CD4-positive, alpha-beta T cell treated with Interleukin-6 at 100 ng/mL for 8 hours (primary cell): ENCODE measurements at regions not wholly inside any gene's neighbourhood (a gene's known extent, or its start where the extent isn't known, plus 50 kb on each side); places are given as distances from the start of the nearest gene placed in this dataset.
"Not testable (repeated sequence)": the region's sequence is repeated elsewhere in the genome, so short reads cannot be mapped to it uniquely, and the experiment has no call there.

Source experiments
- DNase-seq: peaks from one replicate; pipeline ENCODE4 v3.0.0-alpha.2; 2020; ENCODE audit warnings: mixed read lengths, low spot score

DNA sequence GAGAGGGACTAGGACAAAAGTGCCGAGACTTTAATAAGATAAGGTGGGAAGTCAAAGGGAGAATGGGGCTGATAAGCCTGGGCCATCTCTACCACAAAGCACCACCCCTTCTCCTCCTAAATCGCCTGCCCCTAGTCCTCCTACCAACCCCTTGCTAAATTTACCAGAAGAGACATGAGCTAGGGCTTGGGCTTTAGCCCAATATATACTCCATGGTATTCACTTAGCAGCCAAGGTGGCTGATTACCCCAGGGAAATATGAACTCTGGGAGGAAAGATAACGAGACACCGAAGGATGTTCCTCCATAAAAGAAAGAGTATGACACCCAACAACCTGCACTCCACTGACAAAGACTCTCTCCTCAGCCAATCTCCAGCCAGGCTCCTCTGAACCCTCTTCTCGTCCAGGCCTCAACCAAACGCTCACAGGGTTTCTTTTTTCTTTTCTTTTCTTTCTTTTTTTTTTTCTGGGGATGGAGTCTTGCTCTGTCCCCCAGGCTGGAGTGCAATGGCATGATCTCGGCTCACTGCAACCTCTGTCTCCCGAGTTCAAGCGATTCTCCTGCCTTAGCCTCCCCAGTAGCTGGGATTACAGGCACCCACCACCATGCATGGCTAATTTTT lies 610.2 kb downstream of the UQCRFS1 start:
- DNase-seq = no peak

DNA sequence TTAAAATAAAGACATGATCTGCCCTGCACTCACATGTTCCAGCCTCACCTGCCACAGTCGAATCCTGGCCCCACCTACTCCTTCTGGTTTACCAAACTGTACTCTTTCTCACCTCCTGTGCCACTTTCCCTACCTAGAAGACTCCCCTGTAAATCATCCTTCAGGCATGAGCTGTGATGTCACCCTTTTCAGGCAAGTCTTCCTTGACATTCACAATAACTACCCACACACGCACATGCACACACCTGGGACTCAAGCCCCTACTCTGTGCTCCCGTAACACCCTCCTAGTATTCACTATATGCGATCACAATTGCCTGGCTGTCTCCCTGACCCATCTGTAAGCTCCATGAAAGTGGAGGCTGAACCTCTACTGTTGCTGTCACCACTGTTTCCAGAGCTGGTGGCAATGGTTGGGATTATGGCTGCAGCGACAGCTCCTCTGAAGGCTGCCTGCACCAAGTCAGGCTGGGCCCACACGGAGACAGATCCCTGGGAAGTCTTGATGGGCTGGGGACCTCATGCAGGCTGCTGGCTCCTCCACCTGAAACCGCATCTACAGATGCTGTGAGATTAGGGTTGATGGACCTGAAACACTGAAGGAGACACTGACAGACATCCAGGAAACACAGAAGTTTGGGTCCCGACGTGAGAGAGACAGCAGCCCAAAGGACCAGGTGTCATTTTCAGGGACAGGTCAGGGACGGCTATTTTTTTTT lies 611.1 kb downstream of the UQCRFS1 start:
- DNase-seq = no peak

DNA sequence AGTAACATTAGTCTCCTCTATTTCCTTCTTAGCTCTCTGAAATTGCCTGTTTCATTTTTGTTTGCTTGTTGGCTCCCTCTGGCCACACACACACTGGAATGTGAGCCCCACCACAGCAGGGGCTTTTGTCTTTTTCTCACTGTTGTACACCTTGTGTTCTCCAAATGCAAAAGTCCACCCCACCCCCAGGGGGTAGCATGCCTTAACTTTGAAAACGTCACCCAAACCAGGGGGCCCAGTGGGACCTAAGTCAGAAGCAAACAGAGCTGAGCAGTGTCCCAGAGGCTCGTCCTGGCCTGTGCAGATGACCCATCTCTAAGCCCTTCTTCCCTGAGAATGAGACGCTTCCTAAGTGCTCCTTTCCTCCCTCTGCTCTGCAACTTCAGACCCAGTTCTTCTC lies 614.1 kb downstream of the UQCRFS1 start:
- DNase-seq = no peak

DNA sequence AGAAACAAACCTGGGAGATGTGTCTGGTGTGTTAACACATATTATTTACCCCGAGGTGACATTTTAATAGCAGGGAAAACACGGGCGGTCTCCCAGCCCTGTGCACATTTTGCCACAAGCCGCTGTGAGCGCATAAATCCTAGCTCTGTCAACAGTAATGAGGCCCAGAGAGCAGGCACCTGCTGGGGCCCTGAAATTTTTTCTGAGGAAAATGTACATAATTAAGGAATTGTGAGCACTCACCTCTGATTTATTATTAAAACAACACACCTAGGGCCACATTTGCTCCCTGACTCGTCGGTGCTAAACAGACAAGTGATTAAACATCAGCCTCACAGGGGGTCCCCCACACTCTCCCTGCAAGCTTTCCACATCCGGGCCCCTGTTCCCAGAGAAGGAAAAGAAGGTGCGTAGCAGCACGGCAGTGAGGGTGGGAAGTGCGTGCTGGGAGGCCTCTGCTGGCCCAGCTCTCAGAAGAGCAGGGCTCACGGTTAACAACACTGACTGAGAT lies 616.3 kb downstream of the UQCRFS1 start:
- DNase-seq = no peak

DNA sequence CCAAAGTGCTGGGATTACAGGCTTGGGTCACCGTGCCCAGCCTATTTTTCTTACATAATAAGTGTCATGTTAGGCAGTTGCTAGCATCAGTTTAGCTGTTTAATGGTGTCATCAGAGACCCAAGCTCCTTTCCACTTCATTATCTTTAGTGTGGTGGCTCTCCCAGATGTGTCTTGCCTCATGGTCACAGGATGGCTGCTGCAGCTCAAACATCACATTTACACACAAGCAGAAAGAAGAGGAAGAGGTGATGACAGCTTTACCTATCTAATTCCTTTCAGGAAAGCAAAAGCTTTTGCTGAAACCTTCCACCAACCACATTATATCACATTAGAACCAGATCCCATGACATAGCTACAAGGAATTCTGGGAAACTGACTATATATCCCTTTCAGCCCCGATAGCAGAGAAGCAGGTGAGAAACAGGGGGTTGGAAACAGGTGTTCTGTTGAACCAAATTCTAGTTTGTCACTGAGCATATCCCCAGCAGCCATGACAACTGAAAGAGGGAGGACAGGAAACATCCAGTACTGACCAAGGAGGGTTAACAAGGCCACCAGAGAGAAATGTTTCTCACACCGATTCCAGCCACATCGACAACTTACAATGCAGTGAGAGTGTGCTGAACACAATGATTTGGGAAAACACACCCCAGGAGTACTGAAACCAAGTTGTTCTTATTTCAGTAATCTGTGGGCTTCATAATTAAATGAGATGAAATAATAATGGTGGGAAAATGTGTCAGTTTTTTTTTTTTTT lies 617.0 kb downstream of the UQCRFS1 start:
- DNase-seq = no peak

DNA sequence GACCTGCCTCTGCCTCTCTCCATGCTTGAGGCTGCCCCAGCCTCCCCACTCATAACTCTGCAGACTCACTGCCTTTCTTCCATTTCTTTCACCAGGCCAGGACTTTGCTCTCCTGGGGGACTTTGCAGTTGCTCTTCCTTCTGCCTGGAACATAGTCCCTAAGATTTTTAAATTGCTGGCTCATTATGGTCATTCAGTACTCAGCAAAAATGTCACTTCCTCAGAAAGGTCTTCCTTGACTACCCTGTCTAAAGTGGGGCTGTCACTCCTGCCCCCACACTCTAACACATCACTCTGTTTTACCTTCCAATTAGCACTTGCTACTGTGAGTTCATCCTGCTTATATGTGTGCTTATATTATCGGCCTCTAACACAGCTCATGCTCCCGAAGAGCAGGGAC lies 618.2 kb downstream of the UQCRFS1 start:
- DNase-seq = no peak

DNA sequence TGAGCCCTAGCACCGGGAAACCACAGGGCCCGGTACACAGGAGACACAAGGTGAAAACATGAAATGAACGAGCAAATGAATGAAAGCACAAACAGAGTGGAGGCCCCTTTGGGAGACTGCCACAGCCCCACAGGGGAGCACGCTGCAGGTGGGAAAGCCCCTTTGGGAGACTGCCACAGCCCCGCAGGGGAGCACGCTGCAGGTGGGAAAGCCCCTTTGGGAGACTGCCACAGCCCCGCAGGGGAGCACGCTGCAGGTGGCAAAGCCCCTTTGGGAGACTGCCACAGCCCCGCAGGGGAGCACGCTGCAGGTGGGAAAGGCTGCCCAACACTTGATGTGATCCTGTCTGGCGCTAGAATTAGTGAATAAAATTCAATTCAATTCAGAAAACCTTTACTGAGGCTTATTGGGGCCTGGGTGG lies 623.0 kb downstream of the UQCRFS1 start:
- DNase-seq = not testable (repeated sequence)

DNA sequence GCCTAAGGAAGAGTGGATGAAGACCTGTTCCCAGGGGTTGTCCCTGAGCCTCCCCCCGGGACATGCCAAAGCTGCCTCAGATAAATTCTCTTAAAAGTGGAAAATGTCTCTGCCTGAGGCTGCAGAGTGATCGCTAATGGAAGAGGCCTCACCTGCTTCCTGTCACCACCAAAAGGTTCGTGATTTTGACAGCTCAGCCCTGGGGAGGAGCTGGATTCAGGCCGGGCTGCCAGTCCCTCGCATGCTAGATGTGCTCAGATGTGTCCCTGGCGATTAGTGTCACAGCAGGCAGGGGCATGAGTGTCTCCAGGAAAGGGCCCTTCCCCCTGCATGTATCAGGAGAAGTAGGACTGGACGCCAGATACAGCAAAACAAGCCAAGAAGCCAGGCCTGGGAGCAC lies 626.5 kb downstream of the UQCRFS1 start:
- DNase-seq = no peak

DNA sequence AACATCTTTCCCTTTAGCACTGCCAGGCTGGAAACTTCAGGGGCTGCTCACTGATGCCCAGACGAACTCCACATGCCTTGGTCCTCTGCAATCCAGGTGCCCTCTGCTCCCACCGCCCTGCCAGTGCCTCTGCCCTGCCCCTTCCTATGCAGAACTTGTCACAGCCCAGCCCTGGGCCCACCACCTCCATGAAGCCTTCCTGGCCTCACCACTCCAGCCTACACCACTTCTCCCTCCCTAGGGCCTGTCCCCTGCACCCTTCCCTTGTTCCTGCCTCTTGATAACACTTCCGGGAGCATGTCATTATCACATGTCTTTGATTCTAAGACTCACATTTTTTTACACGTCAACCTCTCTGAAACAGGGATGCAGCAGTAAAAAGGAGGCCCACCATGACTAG lies 627.2 kb downstream of the UQCRFS1 start:
- DNase-seq = no peak

DNA sequence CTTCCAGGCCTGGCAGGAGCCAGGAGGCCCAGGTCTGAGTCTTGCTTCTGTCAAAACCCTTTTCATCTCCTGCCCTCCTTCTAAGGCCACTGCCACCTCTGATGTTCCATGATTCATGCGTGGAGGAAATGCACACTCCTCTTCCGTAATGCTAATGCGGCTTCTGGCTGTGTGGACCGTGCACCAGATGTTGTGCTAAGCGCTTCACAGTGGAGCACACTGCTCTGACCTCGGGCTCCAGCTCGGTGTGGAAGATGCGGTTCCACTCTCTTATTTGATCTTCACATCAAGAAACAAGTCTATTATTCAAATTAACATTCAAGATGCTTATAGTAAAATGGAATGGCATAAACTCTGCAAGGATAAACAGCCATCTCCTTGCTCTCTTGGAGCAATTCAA lies 629.2 kb downstream of the UQCRFS1 start:
- no peak for DNase-seq

DNA sequence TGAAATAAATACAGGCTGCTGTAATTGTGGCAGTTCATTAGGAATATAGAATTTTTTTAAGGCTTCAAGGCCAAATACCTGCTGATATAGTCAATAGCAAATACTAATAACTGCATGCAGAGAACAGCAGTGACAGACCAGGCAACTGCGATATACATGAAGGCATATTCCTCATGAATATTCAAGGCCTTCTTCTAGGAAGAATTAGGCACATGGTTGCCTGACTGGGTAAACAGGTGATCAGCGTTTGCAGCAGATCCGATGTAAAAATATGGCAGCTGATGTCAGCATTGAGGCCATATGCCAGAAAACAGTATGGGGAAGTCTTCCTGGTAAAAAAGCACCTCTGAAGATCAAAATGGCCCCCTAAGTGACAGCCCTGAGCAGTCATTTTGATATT lies 629.7 kb downstream of the UQCRFS1 start:
- no peak for DNase-seq

DNA sequence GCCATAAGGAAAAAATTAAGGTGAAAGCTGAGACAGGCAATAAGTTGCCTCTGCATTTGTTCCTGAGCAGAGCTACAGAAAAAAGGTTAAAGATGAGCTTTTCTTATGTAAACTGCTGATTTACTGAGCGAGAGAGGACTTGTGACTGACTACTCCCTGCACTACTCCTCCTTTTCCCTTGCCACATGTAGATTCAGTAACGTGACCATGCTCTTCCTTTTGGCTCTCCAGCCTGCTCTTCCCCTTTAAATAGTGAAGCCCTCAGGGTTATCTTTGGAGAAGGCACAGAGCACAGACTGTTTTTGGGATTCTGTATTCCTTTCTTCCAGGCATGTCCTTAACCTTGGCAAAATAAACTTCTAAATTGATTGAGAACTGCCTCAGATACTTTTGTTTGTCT lies 630.2 kb downstream of the UQCRFS1 start:
- DNase-seq = no peak

DNA sequence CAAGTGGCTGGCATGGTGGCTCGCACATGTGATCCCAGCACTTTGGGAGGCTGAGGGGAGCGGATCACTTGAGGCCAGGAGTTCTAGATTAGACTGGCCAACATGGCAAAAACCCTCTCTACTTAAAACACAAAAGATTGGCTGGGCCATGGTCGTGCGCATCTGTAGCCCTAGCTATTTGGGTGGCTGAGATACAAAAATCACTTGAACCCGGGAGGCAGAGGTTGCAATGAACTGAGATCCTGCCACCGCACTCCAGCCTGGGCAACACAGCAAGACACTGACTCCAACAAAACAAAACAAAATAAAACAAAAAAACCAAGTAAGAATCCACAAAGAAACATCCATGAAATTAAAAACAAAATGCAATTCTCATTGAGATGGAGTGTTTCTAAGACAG lies 630.6 kb downstream of the UQCRFS1 start:
- DNase-seq = no peak

DNA sequence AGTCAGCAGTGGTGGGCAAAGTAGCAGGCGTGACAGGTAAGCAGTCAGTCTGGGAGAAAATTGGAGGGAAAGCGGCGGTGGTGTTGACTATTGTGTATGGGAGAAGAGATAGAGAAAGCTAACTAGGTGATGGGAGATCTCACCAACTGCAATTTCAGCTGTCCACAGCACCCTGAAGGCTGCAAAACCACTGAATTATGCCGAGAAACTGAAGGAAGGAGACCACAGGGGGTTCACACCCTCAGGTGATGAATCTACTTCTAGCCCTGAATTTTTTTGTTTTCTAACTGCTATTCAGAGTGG lies 631.5 kb downstream of the UQCRFS1 start:
- DNase-seq = no peak

DNA sequence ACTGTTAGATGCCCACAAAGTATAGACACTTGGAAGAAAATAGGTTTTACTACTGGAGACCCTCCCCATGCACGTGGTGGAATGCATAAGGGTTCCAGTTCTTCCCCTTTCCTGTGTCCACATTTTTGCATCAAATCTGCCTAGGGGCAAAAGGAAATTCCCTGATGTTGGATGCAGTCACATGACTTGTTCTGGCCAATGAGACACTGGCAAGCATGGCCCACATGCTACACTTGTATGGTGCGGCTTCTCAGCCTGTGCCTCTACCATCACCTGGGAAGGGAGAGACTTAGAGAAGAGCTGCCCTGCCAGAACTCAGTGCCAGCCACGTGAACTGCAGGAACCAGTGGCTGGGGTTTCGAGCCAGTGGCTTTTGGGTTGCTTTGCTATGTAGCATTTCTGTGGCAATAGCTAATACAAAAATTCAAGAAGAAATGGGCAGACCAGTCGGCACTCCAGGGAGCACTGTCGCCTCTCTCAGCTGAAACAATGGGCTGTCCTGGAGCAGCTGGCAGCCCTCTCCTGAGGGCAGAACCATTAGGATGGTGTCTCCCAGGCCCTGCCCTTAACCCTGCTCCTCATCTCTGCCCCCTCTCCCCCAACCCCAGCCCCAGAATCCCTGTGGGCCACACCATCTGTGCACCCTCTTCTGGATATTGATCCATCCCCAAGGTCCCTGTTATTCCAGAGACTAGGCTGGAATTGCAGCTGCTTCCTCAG lies 634.0 kb downstream of the UQCRFS1 start:
- no peak for DNase-seq

DNA sequence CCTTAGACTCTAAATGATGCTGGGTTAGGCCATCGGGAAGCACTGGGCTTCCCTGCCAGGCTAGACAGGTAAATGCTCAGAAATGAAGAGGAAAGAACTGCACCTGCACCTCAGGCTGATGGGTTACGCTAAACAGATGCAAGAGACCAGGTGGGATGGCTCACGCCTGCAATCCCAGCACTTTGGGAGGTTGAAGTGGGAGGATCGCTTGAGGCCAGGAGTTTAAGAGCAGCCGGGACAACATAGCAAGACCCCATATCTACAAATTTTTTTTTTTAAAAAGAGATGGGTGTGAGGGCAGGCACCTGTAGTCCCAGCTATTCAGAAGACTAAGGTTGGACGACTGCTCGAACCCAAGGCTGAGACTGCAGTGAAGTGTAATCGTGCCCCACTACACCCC lies 634.7 kb downstream of the UQCRFS1 start:
- no peak for DNase-seq

DNA sequence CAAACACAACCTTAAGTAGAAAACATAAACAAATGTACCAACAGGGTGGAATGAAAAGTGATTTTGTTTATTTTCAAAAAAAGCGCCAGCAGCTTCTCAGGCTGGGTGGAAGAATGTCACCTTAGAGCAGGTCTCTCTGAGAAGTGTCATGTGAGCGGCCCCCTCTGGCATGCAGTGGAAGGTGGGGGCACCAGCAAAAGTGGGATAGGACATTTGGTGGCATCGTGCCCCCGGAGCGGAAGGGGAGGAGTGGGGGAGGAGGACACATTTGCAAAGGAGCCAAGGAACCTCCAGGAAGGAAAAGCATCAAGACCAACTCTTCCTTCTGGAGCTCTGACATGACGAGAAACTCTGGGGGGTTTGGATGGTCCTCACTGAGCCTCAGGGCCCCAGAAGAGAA lies 635.3 kb downstream of the UQCRFS1 start:
- DNase-seq = no peak

DNA sequence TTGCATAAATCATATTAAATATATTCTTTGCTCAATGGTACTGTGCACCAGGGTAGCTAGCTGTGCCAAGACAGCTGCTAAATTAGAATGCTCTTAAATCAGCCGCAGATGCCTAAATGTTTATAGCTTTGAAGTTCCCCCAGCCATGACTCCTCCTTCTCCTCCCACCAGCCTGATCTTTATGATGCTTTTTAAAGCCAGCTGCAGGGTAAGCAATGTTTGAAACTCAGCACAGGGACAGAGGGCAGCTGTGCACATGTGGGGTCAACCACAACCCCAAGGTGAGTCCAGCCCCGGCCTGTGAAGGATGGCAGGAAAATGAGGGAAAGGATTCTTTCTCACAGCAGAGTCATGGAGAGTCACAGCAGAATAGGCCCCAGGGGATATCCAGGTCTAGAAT lies 635.7 kb downstream of the UQCRFS1 start:
- DNase-seq = no peak

DNA sequence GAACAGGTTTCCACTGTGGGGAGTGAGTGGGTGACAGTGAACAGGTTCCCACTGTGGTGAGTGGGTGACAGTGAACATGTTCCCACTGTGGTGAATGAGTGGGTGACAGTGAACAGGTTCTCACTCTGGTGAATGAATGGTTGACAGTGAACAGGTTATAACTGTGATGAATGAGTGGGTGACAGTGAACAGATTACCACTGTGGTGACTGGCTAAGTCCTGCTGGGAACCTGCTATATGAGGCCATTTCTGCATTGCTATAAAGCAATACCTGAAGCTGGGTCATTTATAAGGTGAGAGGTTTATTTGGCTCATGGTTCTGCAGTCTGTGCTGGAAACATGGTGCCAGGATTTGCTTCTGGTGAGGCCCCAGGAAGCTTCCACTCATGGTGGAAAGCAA lies 637.1 kb downstream of the UQCRFS1 start:
- no peak for DNase-seq

DNA sequence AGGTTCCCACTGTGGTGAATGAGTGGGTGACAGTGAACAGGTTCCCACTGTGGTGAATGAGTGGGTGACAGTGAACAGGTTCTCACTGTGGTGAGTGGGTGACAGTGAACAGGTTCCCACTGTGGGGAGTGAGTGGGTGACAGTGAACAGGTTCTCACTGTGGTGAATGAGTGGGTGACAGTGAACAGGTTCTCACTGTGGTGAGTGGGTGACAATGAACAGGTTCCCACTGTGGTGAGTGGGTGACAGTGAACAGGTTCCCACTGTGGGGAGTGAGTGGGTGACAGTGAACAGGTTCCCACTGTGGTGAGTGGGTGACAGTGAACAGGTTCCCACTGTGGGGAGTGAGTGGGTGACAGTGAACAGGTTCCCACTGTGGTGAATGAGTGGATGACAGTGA lies 637.6 kb downstream of the UQCRFS1 start:
- DNase-seq = not testable (repeated sequence)

DNA sequence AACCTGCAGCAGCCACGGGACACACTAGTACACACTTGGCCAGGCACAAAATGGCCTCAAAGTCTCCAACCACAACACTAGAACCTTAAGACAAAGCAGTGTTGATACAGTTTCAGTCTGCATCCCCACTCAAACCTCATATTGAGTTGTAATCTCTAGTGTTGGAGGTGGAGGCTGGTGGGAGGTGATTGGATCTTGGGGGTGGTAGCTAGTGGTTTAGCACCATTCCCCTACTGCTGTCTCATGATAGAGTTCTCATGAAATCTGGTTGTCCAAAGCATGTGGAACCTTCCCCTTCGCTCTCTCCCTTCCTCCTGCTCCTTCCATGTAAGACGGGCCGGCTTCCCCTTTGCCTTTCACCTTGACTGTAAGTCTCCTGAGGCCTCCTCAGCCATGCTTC lies 638.7 kb downstream of the UQCRFS1 start:
- DNase-seq = no peak
